ENCODE measurements at regions not wholly inside any gene's neighbourhood (a gene's known extent, or its start where the extent isn't known, plus 50 kb on each side); places are given as distances from the start of the nearest gene placed in this dataset.

DNA sequence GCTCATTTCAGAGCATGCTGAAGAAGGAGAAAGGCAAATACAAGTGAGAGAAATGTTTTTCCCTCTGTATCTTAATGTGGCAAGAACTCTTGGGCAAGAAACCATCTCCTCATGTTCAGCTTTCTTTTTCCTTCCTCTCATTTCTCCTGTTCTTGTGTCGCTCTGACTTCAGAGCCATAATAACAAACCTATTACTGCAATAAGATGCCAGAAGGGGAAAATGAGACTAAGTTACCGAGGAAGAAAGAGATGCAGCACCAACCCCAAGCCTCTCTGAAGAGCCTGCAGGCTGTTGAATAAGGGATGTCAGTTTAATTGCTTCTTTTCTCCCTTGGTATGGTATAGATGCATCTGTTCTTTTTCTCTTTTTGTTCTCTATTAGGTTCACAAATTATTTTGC is 170.1 kb upstream of the GLRA1 start:
- ChIA-PET CTCF (no interaction called here), POLR2A (no interaction called here)
- TF ChIP-seq L3MBTL2 (conservative IDR thresholded peaks at IDR 0.05): no peak
- TF ChIP-seq BHLHE40 (IDR thresholded peaks at IDR 0.05; ENCODE audit: borderline replicate concordance): no peak
- TF ChIP-seq, protein P1, sequence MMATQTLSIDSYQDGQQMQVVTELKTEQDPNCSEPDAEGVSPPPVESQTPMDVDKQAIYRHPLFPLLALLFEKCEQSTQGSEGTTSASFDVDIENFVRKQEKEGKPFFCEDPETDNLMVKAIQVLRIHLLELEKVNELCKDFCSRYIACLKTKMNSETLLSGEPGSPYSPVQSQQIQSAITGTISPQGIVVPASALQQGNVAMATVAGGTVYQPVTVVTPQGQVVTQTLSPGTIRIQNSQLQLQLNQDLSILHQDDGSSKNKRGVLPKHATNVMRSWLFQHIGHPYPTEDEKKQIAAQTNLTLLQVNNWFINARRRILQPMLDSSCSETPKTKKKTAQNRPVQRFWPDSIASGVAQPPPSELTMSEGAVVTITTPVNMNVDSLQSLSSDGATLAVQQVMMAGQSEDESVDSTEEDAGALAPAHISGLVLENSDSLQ (IDR thresholded peaks at IDR 0.05): no peak
- no peak for TF ChIP-seq ZNF384 (IDR thresholded peaks at IDR 0.05)
- TF ChIP-seq FOXK2 (IDR thresholded peaks at IDR 0.05): no peak
- no peak for DNase-seq (ENCODE audit: extremely low spot score)

DNA sequence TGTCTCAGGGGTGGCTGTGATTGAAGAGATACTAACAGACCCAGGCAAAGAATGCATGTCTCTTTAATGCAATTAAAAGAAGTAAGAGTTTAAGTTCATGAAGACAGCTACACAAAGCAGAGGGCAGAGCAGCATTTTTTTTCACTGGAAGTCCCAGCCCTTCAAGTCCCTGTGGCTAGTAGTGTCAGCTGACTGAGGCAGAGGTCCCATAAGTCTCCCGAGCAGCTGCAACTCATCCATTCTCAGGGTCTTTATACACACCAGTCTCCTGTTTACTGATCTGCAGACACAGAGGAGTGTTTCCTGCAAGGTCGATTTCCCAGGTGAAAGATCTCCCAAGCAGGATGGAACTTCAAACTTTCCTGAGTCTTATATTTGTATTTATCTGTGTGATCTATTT is 169.4 kb upstream of the GLRA1 start:
- no peak for TF ChIP-seq ZNF384 (IDR thresholded peaks at IDR 0.05)
- TF ChIP-seq ELF4 (IDR thresholded peaks at IDR 0.05): no peak
- no peak for TF ChIP-seq BHLHE40 (IDR thresholded peaks at IDR 0.05; ENCODE audit: borderline replicate concordance)
- TF ChIP-seq SP1 (IDR thresholded peaks at IDR 0.05): no peak
- TF ChIP-seq FOXA1 (IDR thresholded peaks at IDR 0.05): no peak
- TF ChIP-seq LEF1 (IDR thresholded peaks at IDR 0.05; ENCODE audit: borderline replicate concordance): no peak
- no peak for TF ChIP-seq L3MBTL2 (conservative IDR thresholded peaks at IDR 0.05)
- TF ChIP-seq, protein P1 (IDR thresholded peaks at IDR 0.05): no peak
- TF ChIP-seq CTBP1 (IDR thresholded peaks at IDR 0.05; ENCODE audit: borderline replicate concordance): no peak
- no peak for TF ChIP-seq HDGF (IDR thresholded peaks at IDR 0.05; ENCODE audit: borderline replicate concordance)
- TF ChIP-seq NFRKB (IDR thresholded peaks at IDR 0.05): no peak
- TF ChIP-seq SUZ12 (IDR thresholded peaks at IDR 0.05): no peak
- TF ChIP-seq ARNT (IDR thresholded peaks at IDR 0.05): no peak
- no peak for TF ChIP-seq FOXK2 (IDR thresholded peaks at IDR 0.05)
- no peak for TF ChIP-seq FOXM1 (IDR thresholded peaks at IDR 0.05; ENCODE audit: borderline replicate concordance)
- no peak for TF ChIP-seq TARDBP (IDR thresholded peaks at IDR 0.05)
- CTCF ChIA-PET: no interaction called here
- no peak for DNase-seq (ENCODE audit: extremely low spot score)
- POLR2A ChIA-PET: no interaction called here

DNA sequence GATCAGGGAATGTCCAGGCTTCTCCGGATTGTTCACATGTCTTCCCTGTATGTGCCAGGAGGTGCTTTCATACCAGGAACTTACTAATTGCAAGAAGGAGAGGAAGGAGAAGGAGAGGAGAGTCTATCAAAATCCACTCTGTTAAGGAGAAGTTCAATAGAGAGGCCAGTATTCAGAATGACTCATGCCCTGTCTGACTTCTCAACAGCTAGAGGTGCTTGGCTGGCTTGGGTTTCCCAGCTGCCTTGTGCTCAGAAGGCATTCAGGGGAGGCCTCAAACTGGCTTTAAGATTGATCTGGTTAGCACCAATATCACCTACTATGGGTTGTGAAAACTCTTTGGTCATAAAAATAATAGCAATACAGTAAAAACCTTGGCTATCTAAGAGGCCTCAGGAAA is 167.9 kb upstream of the GLRA1 start:
- DNase-seq (ENCODE audit: extremely low spot score): no peak
- POLR2A ChIA-PET: no interaction called here
- no peak for TF ChIP-seq ELF4 (IDR thresholded peaks at IDR 0.05)
- no peak for TF ChIP-seq ARNT (IDR thresholded peaks at IDR 0.05)
- no peak for TF ChIP-seq L3MBTL2 (conservative IDR thresholded peaks at IDR 0.05)
- no peak for TF ChIP-seq FOXK2 (IDR thresholded peaks at IDR 0.05)
- no peak for TF ChIP-seq TARDBP (IDR thresholded peaks at IDR 0.05)
- no peak for TF ChIP-seq ZNF384 (IDR thresholded peaks at IDR 0.05)
- TF ChIP-seq LEF1 (IDR thresholded peaks at IDR 0.05; ENCODE audit: borderline replicate concordance): no peak
- TF ChIP-seq FOXA1 (IDR thresholded peaks at IDR 0.05): no peak
- TF ChIP-seq SP1 (IDR thresholded peaks at IDR 0.05): no peak
- TF ChIP-seq HDGF (IDR thresholded peaks at IDR 0.05; ENCODE audit: borderline replicate concordance): no peak
- TF ChIP-seq BHLHE40 (IDR thresholded peaks at IDR 0.05; ENCODE audit: borderline replicate concordance): no peak
- TF ChIP-seq, protein P1 (IDR thresholded peaks at IDR 0.05): no peak
- no peak for TF ChIP-seq FOXM1 (IDR thresholded peaks at IDR 0.05; ENCODE audit: borderline replicate concordance)
- TF ChIP-seq SUZ12 (IDR thresholded peaks at IDR 0.05): no peak
- CTCF ChIA-PET: no interaction called here

DNA sequence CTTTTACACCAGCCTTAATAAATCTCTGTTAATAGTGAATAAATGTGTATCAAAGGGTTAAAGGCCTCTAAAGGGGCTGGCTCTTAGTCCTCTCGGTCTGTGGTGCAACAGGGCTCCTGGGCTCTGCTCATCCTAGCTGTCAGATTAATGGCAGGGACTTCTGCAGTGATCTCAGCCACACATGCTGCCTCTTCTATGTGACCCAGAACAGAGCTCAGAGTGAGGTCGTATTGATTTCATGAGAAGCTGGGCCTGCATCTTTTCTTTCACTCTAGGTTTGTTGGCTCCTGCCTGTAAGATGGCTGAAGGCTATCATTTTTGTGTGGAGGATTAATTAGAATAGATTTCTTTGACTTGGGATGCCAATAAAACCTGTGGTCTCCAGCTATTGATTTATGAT is 165.0 kb upstream of the GLRA1 start:
- DNase-seq (ENCODE audit: extremely low spot score): no peak
- POLR2A ChIA-PET: no interaction called here
- CTCF ChIA-PET: no interaction called here
- no peak for TF ChIP-seq SP1 (IDR thresholded peaks at IDR 0.05)

DNA sequence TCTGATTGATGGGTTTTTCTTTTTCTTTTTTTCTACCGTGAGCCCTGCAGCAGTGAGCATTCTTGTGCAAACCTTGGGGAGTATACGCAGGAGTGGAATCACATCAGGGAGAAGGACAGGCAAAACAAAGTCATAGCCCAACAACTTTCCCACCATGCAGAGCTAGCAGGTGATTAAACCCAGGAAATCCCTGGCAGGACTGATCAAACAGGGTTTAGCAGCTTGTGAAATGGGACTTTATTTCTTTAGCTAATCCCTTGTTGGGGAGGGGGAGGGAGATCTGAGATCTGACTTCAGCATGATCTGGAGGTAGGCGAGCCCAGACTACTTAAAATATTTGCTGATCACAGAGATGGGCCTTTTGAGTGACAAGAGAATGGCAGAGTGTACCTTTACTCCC is 162.0 kb upstream of the GLRA1 start:
- CTCF ChIA-PET: no interaction called here
- no peak for TF ChIP-seq SUZ12 (IDR thresholded peaks at IDR 0.05)
- TF ChIP-seq SP1 (IDR thresholded peaks at IDR 0.05): no peak
- no peak for TF ChIP-seq FOXK2 (IDR thresholded peaks at IDR 0.05)
- no peak for TF ChIP-seq ELF4 (IDR thresholded peaks at IDR 0.05)
- TF ChIP-seq NFRKB (IDR thresholded peaks at IDR 0.05): no peak
- TF ChIP-seq CTBP1 (IDR thresholded peaks at IDR 0.05; ENCODE audit: borderline replicate concordance): no peak
- TF ChIP-seq, protein P1 (IDR thresholded peaks at IDR 0.05): no peak
- TF ChIP-seq LEF1 (IDR thresholded peaks at IDR 0.05; ENCODE audit: borderline replicate concordance): no peak
- no peak for TF ChIP-seq FOXM1 (IDR thresholded peaks at IDR 0.05; ENCODE audit: borderline replicate concordance)
- TF ChIP-seq ZNF384 (IDR thresholded peaks at IDR 0.05): no peak
- no peak for TF ChIP-seq L3MBTL2 (conservative IDR thresholded peaks at IDR 0.05)
- no peak for TF ChIP-seq ARNT (IDR thresholded peaks at IDR 0.05)
- POLR2A ChIA-PET: no interaction called here
- DNase-seq (ENCODE audit: extremely low spot score): no peak

DNA sequence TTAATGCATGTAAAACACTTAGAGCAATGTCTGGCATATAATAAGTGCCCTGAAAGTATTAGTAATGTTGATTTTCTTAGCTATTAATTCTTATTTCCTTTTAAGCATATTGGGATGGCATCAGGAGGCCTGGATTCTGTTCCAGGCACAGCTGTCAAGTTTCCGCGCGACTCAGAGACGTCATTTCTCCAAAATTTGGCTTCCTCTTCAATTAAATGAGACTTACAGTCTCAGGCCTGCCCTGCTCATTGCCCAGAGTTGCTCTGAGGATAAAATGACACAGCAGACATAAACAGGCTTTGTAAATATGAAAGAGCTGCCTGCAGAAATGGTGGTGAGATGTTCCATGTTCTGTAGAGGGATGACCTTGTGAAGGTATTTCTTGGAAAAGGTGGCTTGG is 159.8 kb upstream of the GLRA1 start:
- CTCF ChIA-PET: no interaction called here
- no peak for DNase-seq (ENCODE audit: extremely low spot score)
- TF ChIP-seq ZNF384 (IDR thresholded peaks at IDR 0.05): no peak
- TF ChIP-seq FOXA1 (IDR thresholded peaks at IDR 0.05): no peak
- no peak for TF ChIP-seq HDGF (IDR thresholded peaks at IDR 0.05; ENCODE audit: borderline replicate concordance)
- TF ChIP-seq CTBP1 (IDR thresholded peaks at IDR 0.05; ENCODE audit: borderline replicate concordance): no peak
- no peak for TF ChIP-seq ARNT (IDR thresholded peaks at IDR 0.05)
- no peak for TF ChIP-seq TARDBP (IDR thresholded peaks at IDR 0.05)
- TF ChIP-seq, protein P1 (IDR thresholded peaks at IDR 0.05): no peak
- no peak for TF ChIP-seq SP1 (IDR thresholded peaks at IDR 0.05)
- no peak for TF ChIP-seq SUZ12 (IDR thresholded peaks at IDR 0.05)
- no peak for TF ChIP-seq BHLHE40 (IDR thresholded peaks at IDR 0.05; ENCODE audit: borderline replicate concordance)
- no peak for TF ChIP-seq L3MBTL2 (conservative IDR thresholded peaks at IDR 0.05)
- no peak for TF ChIP-seq ELF4 (IDR thresholded peaks at IDR 0.05)
- TF ChIP-seq NFRKB (IDR thresholded peaks at IDR 0.05): no peak
- TF ChIP-seq FOXM1 (IDR thresholded peaks at IDR 0.05; ENCODE audit: borderline replicate concordance): no peak
- no peak for TF ChIP-seq LEF1 (IDR thresholded peaks at IDR 0.05; ENCODE audit: borderline replicate concordance)
- TF ChIP-seq FOXK2 (IDR thresholded peaks at IDR 0.05): no peak
- POLR2A ChIA-PET: no interaction called here
